GM06990 (cell line): ENCODE measurements at regions not wholly inside any gene's neighbourhood (a gene's known extent, or its start where the extent isn't known, plus 50 kb on each side); places are given as distances from the start of the nearest gene placed in this dataset.
"Not testable (repeated sequence)": the region's sequence is repeated elsewhere in the genome, so short reads cannot be mapped to it uniquely, and the experiment has no call there.

Source experiments
- DNase-seq: peaks from one replicate; pipeline ENCODE4 v3.0.0-alpha.2; 2011; ENCODE audit not compliant: insufficient read length; ENCODE audit errors: extremely low read depth
- H3K27me3 ChIP-seq: replicated peaks from 2 replicates; pipeline ENCODE4 v1.6.0; 2011; ENCODE audit warnings: low read length; ENCODE audit not compliant: control insufficient read depth, insufficient read depth
- H3K36me3 ChIP-seq: 2 replicates; pipeline ENCODE4 v1.5.1; 2011; ENCODE audit warnings: low read length; ENCODE audit not compliant: control insufficient read depth, insufficient read depth
- H3K4me3 ChIP-seq: replicated peaks from 2 replicates; pipeline ENCODE4 v1.5.1; 2011; ENCODE audit warnings: low read depth, mild to moderate bottlenecking, control low read depth, low read length
- TF ChIP-seq, protein P1 (sequence below): IDR thresholded peaks from 2 replicates; pipeline ENCODE4 v1.5.1; 2011; ENCODE audit warnings: low read length, control low read depth, mild to moderate bottlenecking, inconsistent platforms; ENCODE audit not compliant: insufficient read depth, poor library complexity, severe bottlenecking

- DNase-seq: no peak
- TF ChIP-seq, protein P1, sequence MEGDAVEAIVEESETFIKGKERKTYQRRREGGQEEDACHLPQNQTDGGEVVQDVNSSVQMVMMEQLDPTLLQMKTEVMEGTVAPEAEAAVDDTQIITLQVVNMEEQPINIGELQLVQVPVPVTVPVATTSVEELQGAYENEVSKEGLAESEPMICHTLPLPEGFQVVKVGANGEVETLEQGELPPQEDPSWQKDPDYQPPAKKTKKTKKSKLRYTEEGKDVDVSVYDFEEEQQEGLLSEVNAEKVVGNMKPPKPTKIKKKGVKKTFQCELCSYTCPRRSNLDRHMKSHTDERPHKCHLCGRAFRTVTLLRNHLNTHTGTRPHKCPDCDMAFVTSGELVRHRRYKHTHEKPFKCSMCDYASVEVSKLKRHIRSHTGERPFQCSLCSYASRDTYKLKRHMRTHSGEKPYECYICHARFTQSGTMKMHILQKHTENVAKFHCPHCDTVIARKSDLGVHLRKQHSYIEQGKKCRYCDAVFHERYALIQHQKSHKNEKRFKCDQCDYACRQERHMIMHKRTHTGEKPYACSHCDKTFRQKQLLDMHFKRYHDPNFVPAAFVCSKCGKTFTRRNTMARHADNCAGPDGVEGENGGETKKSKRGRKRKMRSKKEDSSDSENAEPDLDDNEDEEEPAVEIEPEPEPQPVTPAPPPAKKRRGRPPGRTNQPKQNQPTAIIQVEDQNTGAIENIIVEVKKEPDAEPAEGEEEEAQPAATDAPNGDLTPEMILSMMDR: no peak
- Histone ChIP-seq H3K4me3 (no peak overlapping the region), H3K27me3 (no peaks in the 10 kb centered on the region), H3K36me3 (no peaks in the 10 kb centered on the region)
These were observed 83.8 kb upstream of the DNAJC1 start for GRCh38 chr10:22087402-22087738.

DNA sequence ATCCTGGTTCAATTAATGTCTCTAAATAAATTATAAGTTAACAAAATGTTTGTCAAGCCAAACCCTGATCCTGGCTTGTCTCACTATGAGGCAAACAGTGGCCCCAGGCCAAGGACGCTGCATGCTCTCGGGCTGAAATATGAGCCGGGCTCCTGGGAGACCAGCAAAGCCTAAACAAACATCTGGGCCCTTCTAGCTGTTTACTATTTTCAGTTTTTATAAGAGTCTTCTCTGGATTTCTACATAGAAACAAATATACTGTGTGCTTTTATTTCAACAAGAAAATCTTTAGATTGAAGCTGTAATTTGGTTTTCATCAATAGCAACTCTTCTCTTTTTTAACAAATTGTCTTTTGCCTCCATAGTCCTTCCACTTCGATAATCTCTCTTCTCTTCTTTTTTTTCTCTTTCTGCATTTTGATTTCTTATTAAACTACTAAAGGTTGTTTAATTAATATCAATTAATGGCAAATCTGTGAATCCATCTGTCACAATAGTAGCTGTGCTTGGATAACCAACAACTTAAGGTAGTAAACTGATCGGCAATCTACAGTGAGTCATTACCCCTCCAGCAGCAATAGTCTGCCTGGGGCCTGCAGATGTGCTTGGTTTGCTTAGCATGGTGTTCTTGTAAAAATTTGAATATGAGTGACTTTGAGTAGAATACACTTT is 83.3 kb upstream of the DNAJC1 start:
- H3K36me3 ChIP-seq: no peaks in the 10 kb centered on the region
- TF ChIP-seq, protein P1: no peak
- no peak overlapping the region for H3K4me3 ChIP-seq
- no peaks in the 10 kb centered on the region for H3K27me3 ChIP-seq
- DNase-seq: no peak

DNA sequence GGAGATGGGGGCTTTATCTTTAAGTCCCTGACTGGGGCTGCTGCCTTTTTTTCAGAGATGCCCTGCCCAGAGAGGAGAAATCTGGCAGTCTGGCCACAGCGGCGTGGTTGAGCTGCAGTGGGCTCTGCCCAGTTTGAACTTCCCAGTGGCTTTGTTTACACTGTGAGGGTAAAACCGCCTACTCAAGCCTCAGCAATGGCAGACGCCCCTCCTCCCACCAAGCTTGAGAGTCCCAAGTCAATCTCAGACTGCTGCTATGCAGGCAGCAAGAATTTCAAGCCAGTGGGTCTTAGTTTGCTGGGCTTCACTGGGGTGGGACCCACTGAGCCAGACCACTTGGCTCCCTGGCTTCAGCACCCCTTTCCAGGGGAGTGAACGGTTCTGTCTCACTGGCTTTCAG is 76.4 kb upstream of the DNAJC1 start:
- not testable (repeated sequence) for H3K36me3 ChIP-seq, DNase-seq, H3K4me3 ChIP-seq

DNA sequence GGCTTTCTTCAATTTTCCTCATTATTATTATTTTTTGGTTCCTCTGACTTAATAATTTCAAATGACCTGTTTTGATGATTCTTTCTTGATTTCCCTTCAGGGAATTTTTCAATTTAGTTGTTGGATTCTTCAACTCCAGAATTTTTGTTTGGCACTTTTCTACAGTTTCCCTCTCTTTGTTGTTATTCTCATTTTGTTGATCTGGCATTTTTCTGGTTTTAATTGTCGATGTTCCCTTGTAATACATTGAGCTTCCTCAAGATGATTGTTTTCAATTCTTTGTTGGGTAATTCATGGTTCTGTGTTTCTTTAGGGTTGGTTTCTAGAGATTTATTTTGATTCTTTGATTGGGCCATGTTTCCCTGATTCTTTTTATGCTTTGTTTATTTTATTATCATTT is 67.8 kb upstream of the DNAJC1 start:
- no peaks in the 10 kb centered on the region for H3K27me3 ChIP-seq
- H3K4me3 ChIP-seq: no peak overlapping the region
- TF ChIP-seq, protein P1: no peak
- no peaks in the 10 kb centered on the region for H3K36me3 ChIP-seq
- DNase-seq: no peak

More for the DNA sequence above, 76.4 kb upstream of the DNAJC1 start:
- not testable (repeated sequence) for H3K27me3 ChIP-seq

DNA sequence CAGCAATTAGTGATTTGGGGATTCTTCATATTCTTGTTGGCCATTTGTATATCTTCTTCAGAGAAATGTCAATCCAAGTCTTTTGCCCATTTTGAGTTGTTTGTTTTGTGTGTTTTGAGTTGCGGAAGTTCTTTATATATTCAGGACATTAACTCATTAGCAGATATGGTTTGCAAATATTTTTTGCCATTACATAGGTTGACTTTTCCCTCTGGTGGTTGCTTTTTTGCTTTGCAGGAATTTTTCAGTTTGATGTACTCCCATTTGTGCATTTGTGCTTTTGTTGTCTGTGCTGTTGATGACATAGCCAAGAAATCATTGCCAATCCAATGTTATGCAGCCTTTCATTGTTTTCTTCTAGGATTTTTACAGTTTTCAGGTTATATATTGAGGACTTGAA is 63.6 kb upstream of the DNAJC1 start:
- Histone ChIP-seq H3K4me3 (no peak overlapping the region), H3K36me3 (no peaks in the 10 kb centered on the region), H3K27me3 (no peaks in the 10 kb centered on the region)
- no peak for DNase-seq
- TF ChIP-seq, protein P1: no peak

GRCh38 chr10:22060984-22061383 is 57.5 kb upstream of the DNAJC1 start:
- not testable (repeated sequence) for H3K4me3 ChIP-seq, H3K36me3 ChIP-seq, H3K27me3 ChIP-seq, DNase-seq

- no peak overlapping the region for H3K4me3 ChIP-seq
- DNase-seq: no peak
- no peaks in the 10 kb centered on the region for H3K36me3 ChIP-seq
- TF ChIP-seq, protein P1: no peak
- H3K27me3 ChIP-seq: no peaks in the 10 kb centered on the region; the same call in 1 of the 2 replicates
These were observed 54.7 kb upstream of the DNAJC1 start for GRCh38 chr10:22058201-22058600.
